Psoas muscle (tissue), 7 donors: ENCODE measurements at regions not wholly inside any gene's neighbourhood (a gene's known extent, or its start where the extent isn't known, plus 50 kb on each side); places are given as distances from the start of the nearest gene placed in this dataset.
"Not testable (repeated sequence)": the region's sequence is repeated elsewhere in the genome, so short reads cannot be mapped to it uniquely, and the experiment has no call there.

Experiments used
- ATAC-seq, 4 donors: fragments of 200-7000 bp; cut with Tn5 transposase; one replicate each; pipeline ENCODE4 v1.9.1; 2020; ENCODE audit warnings: moderate library complexity in 3 of 4, mild to moderate bottlenecking in 2 of 4
- DNase-seq, 2 donors: peaks; one replicate each; pipeline ENCODE4 v3.0.0-alpha.2; 2020
- H3K27ac ChIP-seq: fragments of 200-600 bp; one replicate; pipeline ENCODE4 v1.8.0; 2022
- H3K27me3 ChIP-seq, 3 donors: fragments of 200-600 bp in 1 of 3; one replicate each; pipeline versions ENCODE4 v1.6.1 to v1.8.0; 2013 to 2022; ENCODE audit warnings: low read length in 2 of 3, mild to moderate bottlenecking in 2 of 3, moderate library complexity in 1 of 3; ENCODE audit not compliant: insufficient read depth in 3 of 3
- H3K36me3 ChIP-seq, 2 donors: fragments of 200-600 bp in 1 of 2; one replicate each; pipeline versions ENCODE4 v1.6.1 to v1.8.0; 2013 to 2022; ENCODE audit warnings: low read depth in 1 of 2, mild to moderate bottlenecking in 1 of 2, moderate library complexity in 1 of 2; ENCODE audit not compliant: insufficient read depth in 1 of 2
- H3K4me1 ChIP-seq: fragments of 200-600 bp; one replicate; pipeline ENCODE4 v1.8.0; 2022
- H3K4me3 ChIP-seq: fragments of 200-600 bp; one replicate; pipeline ENCODE4 v1.8.0; 2022; ENCODE audit warnings: mild to moderate bottlenecking
- H3K9me3 ChIP-seq: fragments of 200-600 bp; one replicate; pipeline ENCODE4 v1.8.0; 2022
- CTCF ChIP-seq: fragments of 200-600 bp; IDR thresholded peaks from one replicate; pipeline ENCODE4 v1.8.0; 2022; ENCODE audit warnings: antibody characterized with exemption
- WGBS, 3 donors: extraction: QIAGEN DNeasy Blood & Tissue Kit; methylation state at CpG; one replicate each; pipeline versions ENCODE4 v1.1.6 to v1.1.7; 2013; 5-methylcytosine and 5-hydroxymethylcytosine counted together
- intact Hi-C, 2 donors: fragments of 100-400 bp; cut with DNase I; formaldehyde crosslinking; loops; one replicate each; pipeline versions ENCODE4 v1.11.0 to v1.14.2; 2022
- donor health status: healthy with polysubstance abuse.
- donor health status: DM: no; HTN: no; CAD: no; lungs with moderate emphysema.
- donor health status: Bipolar disorder and iron deficiency.
- donor health status: healthy.
- donor health status: DM: yes; HTN: yes; CAD: no.
- donor health status: DM: no; HTN: no; CAD: no.
- donor health status: DM: yes; HTN: yes; CAD: no.

DNA sequence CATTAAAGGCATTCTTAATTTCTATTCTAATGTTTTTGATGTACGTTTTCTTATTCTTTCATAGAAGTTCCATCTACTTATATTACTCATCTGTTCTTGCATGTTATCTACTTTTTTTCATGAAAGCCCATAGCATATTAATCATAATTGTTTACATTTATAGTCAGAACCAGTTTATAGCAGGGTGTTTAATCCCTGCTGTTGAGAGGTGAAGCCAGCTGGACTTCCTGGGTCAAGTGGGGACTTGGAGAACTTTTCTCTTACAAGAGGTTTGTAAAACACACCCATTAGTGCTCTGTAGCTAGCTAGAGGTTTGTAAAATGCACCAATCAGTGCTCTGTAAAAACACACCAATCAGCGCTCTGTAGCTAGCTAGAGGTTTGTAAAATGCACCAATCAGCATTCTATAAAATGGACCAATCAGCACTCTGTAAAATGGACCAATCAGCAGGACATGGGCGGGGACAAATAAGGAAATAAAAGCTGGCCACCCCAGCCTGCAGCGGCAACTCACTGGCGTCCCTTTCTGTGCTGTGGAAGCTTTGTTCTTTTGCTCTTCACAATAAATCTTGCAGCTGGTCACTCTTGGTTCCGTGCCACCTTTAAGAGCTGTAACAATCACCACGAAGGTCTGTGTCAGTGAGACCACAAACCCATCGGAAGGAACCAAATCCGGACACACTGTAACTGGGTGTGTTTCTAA, 120.6 kb downstream of the TANC2 start:
- intact Hi-C loops: no loop called here
- no peaks in the 10 kb centered on the region for H3K4me1 ChIP-seq
- WGBS, 3 donors: 58 to 70% (median 60%) methylated on average over 9 of the region's 9 CpGs
- H3K27ac ChIP-seq: no peak overlapping the region
- no peaks in the 10 kb centered on the region for H3K36me3 ChIP-seq
- DNase-seq: no peak
- no peak for TF ChIP-seq CTCF
- H3K9me3 ChIP-seq: no peaks in the 10 kb centered on the region
- no peak overlapping the region for H3K4me3 ChIP-seq
- no peak for ATAC-seq
- no peaks in the 10 kb centered on the region for H3K27me3 ChIP-seq

- intact Hi-C loops, H3K27me3 ChIP-seq, H3K36me3 ChIP-seq, H3K4me3 ChIP-seq, H3K4me1 ChIP-seq, DNase-seq, H3K27ac ChIP-seq, H3K9me3 ChIP-seq, ATAC-seq: not testable (repeated sequence)
- 88 to 92% (median 89%) methylated on average over 7 of the region's 7 CpGs for WGBS, 3 donors
Observed at GRCh38 chr17:63090358-63091114, 124.5 kb downstream of the TANC2 start.

DNA sequence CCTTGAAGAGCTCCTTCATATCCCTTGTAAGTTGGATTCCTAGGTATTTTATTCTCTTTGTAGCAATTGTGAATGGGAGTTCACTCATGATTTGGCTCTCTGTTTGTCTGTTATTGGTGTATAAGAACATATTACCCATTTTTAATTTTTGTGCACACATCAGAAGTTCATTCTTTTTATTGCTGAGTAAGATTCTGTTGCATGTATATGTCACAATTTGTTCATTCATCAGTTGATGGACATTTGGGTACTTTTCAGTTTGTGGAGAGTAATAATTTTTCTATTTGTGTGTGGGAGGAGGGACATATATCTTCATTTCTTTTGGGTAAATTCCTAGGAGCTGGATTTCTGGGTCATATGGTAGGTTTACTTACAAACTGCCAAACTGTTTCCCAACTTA, 125.9 kb downstream of the TANC2 start:
- DNase-seq, H3K27ac ChIP-seq, H3K4me3 ChIP-seq, ATAC-seq, intact Hi-C loops, H3K4me1 ChIP-seq, H3K27me3 ChIP-seq, H3K9me3 ChIP-seq, H3K36me3 ChIP-seq: not testable (repeated sequence)

DNA sequence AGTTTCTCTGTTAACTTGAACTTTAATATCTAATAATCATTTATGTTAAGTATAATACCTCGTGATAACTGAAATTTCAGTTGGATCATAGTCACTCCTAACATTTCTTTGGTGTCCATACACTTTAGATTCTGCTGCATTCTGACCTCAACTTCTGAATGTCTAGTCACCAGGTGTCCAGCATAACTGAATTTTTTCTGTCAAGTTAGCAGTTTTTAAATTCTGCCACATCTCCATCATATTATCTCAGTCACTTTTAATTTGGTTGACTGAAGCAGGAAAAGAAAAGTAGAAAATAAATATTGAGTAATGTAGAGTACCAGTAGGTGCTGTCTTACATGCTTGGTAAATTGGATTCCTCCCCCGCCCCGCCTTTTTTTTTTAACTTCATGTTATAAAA, 128.6 kb downstream of the TANC2 start:
- Histone ChIP-seq H3K4me1 (no peaks in the 10 kb centered on the region), H3K36me3 (no peaks in the 10 kb centered on the region), H3K9me3 (no peaks in the 10 kb centered on the region), H3K27me3 (no peaks in the 10 kb centered on the region), H3K4me3 (no peak overlapping the region), H3K27ac (no peak overlapping the region)
- ATAC-seq: no peak
- DNase-seq: no peak
- TF ChIP-seq CTCF: no peak
- WGBS, 3 donors: 80 to 99% (median 93%) methylated on average over 3 of the region's 3 CpGs
- intact Hi-C loops: no loop called here

DNA sequence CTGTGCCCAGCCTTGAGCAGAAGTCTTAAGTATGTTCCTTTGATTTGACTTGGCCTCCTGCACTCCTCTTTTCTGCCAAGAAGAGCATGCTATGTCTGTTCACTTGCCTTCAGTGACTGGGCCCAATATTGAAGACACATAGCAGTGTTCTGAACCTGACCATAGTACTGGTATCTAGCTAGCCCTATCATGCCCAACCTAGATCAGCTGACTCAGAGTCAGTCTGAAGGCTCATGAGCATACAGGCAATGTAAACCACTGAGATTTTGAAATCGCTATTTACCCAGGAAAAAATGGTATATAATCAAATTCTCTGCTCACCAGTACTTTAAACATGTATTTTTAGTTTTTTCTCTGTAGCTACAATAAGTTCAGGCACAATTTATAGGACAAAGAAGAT, 129.4 kb downstream of the TANC2 start:
- Histone ChIP-seq H3K9me3 (no peaks in the 10 kb centered on the region), H3K36me3 (no peaks in the 10 kb centered on the region), H3K27me3 (no peaks in the 10 kb centered on the region), H3K4me3 (no peak overlapping the region), H3K27ac (no peak overlapping the region), H3K4me1 (no peaks in the 10 kb centered on the region)
- intact Hi-C loops: no loop called here
- no peak for ATAC-seq
- no peak for DNase-seq
- 95 to 100% (median 100%) methylated on average over 1 of the region's 1 CpG for WGBS, 3 donors
- no peak for TF ChIP-seq CTCF
